CD4-positive, alpha-beta T cell treated with Interleukin-4 for 4 hours (primary cell): ENCODE measurements at regions not wholly inside any gene's neighbourhood (a gene's known extent, or its start where the extent isn't known, plus 50 kb on each side); places are given as distances from the start of the nearest gene placed in this dataset.
A peak's percentile ranks its signal among the peaks of the same experiment; 100 is the strongest.

ENCODE experiments used
- DNase-seq: peaks from one replicate; pipeline ENCODE4 v3.0.0-alpha.2; 2020

DNA sequence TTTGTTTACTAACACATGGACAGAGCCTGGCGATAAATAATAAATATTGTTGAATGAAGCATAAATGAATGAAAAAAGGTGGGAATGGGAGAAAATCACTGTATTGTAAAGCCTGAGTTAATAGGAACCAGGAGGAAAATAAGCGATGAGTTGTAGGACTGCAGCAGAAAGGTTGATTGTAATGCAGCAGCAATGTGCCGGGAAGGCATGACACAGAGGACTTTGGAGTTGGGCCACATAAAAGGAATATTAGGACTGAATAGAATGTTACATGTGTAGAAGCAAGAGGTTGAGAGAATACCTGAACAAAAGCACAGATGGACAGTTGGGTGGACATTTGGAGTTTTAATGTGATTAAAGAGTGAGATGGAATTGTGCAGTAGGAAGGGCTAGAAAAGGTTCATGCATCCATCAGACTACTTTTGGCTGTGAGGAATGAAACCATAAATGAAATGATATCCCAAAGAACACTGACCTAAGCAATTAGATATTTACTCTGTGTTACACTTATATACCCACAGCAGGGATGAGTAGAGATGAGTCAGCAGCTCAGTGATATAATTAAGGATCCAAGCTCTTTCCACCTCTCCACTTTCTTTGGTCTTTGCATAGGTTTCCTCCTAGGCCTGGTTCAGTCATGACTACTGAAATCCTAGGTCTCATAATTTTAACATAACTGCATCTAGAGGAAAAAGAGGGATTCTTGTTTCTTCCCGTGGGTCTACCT is 55.4 kb downstream of the CCER1 start:
- no peak for DNase-seq

DNA sequence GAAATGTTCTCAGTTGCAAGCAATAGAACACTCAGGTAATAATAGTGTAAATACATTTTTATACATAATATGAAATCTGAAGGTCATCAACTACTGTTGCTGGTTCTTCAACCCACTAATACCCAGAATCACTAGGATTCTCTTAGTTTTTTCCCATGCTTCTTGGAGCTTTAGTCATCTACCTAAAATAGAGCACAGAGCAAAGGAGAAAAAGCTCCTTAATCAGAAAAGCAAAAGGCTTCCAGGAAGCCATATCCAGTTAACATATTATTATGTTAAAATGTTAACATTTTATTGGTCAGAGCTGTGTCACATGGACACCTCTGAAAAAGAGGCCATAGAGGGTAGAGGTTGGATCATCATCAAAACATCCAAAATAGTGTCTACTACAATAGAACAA is 57.0 kb downstream of the CCER1 start:
- no peak for DNase-seq

DNA sequence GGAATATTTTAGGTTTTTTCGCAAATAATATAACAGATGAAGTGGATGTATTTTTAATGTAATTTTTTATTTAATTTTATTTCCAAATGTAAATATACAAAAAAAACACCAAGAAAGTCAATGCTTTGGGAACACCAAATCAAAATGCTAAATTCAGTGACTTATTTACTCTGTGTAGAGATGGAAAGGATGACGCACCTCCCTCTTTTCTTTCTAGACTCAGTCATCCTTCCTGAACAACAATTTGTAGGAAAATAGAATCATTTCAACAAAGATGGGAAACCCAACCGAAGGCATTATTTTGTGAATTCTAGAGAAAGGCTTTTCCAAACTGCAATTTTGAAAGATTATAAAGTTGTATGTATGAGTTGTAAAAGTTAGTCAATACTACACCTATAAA is 57.7 kb downstream of the CCER1 start:
- DNase-seq = no peak

DNA sequence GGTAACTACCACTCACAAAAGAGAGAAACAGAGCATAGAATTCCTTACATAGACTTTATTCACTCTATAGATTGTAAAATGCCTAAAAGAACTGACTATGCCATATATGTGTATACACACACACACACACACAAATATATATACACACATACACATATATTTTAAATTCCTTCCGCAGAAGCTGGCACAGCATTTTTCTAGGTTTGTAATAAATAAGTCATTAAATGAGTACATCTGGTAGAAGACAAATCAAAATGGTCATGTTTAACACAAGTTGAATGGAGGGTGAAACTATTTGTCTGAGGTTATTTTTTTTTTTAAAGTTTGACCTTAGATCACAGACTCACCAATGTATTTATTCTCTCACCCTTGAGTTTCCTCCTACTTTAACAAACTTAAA is 58.2 kb downstream of the CCER1 start:
- DNase-seq = no peak

DNA sequence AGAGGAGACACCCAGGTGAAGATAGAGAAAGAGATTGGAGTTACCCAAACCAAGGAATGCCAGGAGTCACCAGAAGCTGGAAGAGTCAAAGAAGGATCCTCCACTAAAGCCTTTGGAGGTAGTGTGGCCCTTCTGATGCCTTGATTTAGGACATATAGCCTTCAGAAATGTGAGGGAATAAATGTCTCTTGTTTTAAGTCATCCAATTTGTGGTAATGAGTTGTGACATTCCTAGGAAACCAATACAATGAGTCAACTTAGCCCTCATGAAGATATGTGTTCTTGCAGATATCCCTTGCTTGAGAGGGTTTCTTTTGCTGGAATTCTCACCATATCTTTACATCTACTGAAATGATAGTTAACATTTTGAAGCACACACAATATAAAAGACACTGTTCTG is 58.8 kb downstream of the CCER1 start:
- no peak for DNase-seq

DNA sequence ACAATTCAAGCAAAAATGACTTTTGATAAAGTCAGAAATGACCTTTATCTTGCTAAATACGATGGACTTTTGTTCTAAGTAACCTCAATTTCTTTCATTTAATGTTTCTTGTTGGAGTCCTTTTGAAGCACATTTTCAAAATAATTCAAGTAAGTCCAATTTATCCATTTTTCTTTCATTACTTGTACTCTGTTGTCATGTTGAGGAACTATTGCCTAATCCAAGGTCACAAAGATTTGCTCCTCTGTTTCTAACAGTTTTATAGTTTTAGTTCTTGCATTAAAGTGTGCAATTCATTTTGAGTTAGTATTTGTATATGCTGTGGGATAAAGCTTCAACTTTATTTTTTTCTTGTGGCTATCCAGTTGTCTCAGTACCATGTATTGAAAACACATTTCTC is 66.7 kb downstream of the CCER1 start:
- no peak for DNase-seq

DNA sequence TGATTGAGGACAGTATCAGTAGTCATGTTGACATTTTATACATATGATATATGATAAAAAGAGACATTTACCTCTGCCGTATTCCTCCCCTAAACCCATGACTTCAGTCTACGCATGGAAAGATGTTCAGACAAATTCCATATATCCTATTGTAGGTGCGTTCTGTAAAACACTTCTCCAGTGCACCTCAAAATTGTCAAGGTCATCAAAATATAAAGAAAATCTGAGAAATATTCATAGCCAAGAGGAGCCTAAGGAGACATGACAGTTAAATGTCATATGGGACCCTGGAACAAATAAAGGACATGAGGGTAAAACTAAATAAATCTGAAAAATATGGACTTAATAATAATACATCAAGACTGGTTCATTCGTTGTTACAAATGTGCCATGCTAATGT is 71.5 kb downstream of the CCER1 start:
- DNase-seq = no peak

DNA sequence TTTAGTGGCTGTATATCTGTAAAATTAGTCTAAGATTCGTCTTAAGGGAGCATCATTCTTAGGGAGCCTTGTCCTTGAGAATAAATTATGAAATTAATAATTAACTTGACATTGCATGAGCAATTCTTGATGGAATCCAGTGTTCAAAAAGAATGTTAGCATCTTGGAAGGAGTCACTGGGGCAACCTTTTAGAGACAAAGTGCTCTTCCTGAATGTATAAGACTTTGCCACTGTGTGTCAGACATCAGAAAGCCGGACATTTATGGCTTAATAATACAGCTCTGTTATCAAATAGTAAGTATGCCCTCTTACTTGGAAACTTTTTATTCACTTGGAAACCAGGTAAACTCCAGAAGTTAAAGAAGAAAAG is 83.3 kb downstream of the CCER1 start:
- DNase-seq = no peak

DNA sequence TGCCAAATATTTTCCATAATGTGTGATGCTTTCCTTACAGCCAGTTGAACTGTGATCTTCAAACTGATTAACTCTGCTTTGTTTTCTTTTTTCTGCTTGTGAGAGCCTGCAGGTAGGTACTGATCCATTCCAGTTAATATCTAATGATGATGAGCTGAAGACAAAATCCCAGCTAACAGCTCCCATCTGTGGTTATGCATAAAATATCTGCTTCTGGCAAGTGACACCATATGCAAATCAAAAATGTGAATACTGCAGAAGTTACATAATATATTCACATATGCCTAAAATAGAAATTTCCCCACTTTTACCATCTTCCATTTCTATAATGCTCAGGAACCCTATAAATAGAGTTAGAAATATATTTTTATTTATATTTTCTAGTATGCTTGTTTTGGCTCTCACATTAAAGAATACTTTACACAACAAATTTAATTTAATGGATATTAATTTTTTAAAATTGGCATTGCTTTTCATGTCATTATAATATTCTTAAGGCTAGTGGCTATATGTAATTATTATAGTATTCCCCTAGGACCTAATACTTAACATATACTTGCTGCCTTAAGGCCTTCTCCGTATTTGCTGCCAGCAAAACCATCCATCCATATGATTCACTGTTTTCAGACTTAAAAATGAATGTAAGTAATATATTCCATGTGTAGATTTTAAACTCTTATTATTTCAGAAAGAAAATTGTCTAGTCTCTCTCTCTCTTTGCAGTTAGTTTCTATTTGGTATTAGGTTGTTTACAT is 83.8 kb downstream of the CCER1 start:
- no peak for DNase-seq

DNA sequence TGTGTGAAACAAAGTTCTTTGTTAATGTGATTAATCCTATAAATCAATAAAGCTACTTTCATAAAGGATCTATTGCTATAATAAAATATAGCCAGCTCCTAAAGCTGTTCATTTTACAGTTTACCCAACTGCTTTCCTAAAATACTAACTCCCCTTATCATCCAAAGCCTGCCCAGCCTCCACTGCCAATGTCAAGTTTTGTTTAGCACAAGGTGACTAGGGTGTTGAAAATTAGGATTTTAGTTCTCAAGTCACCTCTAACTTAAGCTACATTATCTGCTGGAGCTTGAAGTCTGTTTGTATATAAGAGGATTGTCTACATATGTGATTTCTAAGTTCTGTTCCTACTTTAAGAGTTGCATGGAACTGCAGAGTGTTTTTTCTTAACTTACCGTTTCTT is 86.3 kb downstream of the CCER1 start:
- DNase-seq = no peak

DNA sequence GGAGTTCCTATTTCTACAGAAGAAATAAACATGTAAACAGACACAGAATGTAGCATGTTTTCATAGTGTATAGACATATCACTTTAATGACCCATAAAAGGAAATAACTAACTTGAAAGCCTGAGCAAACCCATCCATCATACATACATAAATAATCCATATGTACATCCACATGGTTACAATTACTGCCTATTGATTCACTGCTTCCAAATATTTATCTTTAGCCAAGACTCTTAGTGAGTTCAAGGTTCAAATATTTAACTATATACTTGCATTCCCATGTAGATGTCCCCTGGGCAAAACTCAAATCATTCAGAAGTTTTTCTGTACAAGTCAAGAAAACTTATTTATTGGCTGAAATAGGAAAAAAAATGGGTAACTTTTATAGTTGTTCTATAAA is 95.4 kb downstream of the CCER1 start:
- no peak for DNase-seq

DNA sequence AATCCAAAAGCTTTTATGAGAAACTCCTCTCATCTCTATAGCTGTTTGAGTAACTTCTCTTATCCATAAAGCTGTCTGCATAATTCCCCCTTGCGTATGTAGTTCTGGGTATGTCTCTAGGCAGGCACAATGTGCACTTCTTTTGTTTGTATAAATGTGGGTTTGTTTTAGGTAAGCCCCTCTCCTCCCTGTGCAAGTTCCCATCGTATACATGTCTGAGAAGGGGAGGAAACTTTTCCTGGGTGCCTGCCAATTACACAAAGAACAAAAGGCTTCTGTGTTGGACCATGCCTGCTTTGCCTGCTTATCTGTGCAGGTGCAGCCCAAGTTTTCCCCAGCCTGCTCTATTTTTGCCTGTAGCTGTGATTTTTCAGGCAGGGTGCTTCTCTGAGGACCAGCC is 96.7 kb downstream of the CCER1 start:
- DNase-seq = no peak

DNA sequence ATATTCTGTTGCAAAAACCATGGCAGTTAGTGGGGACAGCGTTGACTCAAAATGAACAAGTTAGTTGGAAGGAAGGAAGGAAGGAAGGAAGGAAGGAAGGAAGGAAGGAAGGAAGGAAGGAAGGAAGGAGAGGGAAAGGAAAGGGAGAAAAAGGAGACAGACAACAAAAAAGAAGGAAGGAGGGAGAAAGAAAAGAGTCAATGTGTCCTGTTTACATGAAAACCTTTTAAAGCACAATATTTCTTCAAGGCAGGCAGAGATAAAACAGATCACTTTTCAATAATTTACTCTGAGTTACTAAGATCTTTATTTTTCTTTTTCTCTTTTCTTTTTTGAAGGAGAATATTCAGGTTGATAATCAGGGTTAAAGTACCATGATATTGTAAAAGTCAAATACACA is 99.4 kb downstream of the CCER1 start:
- DNase-seq = no peak

DNA sequence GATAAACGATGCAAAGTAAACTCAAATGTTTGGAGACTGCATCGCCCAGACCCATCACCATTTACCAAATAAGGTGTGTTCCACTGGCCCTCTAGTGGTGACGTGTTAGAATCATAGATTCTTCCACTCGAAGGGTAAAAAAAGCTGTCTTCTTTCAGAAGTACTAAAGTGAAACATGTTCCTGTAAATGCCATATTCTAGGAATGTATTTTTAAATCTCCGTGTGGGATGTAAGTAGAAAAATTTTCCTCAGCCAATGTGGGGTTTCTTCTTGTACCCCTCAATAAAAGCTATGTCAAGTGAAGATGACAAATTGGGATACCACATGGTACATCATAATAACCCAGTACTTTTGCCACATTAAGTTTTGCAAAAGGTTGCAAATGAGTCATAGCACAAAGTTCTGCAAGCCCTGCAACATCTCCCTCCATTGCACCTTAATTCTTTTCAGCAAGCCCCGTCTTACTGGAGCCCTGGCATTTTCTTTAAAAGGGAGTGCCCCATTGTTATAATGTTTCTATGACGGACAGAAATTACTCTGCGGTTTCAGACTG is 100.8 kb downstream of the CCER1 start:
- peak; percentile 8 for DNase-seq

DNA sequence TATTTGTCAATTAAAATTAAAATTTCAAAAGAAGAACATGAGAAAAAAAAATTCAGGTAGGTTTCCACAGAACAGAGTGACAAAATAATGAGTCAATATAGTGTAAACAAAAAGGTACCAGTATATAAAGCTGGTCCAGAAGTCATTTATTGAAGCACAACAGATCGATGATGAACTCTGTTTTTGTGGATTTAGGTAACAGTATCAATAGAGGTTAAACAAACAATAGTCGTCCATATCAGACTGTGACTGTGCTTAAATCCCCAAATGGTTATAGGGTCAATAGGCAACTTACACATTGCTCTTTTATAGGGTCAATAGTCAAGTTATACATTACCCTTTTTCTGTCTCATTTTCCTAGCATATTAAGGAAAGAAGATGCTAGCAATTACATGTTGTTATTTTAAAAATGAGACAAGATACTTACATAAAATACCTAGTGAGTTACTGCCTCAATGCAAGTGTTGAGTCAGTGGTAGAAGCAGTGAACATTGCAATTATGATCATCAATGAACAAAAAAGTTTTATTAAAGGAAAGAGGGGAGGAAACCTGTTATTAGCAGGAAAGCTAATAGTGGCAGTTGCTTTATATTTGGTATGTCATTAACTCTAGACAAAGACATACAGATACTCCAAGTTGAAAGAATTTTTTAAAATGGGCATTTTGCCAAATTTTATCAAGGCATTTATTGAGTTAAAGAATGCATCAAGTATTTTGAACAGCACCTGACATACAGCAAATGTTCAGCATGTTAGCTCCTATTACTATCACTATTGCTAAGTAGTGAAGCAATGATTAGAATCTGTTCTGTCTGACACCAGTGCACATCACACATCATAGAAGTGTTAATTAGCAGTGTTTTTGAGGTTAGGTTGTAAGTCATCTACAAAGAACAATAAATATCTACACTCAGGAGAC is 102.9 kb downstream of the CCER1 start:
- DNase-seq = no peak

DNA sequence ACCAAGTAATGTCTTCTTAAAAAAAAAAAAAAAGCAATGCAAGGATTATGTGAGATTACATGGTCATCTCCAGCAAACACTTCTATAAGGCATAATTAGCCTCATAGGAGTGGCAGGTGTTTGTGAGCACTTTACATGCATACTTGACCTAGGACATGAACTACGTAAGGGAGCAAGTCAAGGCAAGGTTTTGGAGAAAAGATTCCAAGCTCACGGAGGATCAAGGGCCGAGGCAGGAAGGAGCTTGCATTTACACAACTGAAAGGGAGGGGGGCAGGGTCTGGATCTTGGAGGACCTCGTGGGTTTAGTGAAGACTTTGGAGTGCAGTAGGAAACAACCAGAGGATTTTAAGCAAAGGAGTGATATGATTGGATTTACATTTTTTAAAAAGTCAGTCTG is 112.5 kb downstream of the CCER1 start:
- no peak for DNase-seq

DNA sequence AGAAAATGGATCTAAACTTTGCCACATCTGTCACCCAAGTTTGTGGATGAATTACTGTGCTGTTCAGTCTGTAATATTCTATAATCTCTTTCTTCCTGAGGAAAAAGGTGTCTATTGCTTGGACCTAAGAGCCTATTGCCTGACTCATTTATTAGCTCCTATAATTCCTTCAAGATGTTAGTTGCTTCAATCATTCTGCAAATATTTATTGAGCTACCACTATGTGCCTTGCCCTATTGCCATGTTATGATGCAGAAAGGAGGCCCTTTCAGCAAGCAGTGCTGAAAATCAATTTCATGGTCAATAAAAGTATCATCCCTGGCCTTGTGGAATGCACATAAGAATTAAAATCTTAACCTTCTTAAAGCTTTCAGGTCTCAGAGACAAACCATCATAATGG is 113.6 kb downstream of the CCER1 start:
- no peak for DNase-seq

DNA sequence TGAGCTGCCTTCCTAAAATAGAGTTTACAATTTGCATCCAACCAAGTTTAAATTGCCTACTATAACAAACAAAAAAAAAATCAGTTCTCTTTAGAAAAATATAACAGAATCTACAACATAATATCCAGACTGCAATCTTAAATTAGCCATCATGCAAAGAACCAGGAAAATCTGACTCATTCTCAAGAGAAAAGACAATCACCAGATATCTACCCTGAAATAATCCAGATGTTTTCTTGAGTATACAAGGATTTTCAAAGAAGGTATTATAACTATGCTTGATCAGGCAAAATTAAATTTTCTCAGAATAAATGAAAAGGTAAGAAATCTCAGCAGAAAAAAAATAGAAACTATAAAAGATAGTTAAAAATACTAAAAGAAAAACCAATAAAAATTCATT is 115.6 kb downstream of the CCER1 start:
- DNase-seq = no peak

DNA sequence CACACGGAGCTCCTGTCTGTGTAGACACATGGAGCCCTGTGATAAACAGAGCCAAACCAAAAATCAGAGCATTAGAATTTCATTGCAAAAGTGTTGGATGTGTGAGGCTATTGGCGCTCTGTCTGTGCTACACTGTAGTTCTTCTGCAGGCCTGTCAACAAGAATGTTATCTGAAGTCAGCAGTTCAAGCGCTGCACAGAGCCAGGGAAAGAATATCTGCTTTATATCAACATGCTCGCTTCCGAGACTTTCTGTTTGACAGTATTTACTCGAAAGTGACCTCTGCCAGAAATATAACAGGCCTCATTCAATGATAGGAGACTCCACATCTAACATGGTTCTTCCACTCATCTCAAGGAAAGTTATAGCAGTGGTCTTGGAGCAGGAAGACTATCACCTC is 118.3 kb downstream of the CCER1 start:
- DNase-seq = no peak

DNA sequence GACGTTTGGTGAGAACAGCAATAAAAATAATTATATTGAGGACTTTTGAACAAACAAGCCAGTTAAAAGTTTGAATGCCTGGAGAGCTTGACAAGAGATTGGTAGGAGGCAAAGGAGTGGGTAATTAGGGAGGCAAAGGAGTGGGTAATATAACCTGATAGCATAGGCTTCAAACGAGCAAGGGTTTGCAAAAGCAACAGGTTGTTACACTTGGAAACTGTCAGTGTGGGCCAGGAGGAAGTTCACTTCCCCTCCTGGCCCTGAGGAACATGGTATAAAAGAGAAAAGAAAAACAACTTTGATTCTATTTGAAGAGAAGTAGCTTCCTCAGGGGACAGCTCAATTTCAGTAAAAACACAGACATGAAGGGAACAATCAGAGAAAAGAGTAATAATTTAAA is 121.7 kb downstream of the CCER1 start:
- DNase-seq = no peak

DNA sequence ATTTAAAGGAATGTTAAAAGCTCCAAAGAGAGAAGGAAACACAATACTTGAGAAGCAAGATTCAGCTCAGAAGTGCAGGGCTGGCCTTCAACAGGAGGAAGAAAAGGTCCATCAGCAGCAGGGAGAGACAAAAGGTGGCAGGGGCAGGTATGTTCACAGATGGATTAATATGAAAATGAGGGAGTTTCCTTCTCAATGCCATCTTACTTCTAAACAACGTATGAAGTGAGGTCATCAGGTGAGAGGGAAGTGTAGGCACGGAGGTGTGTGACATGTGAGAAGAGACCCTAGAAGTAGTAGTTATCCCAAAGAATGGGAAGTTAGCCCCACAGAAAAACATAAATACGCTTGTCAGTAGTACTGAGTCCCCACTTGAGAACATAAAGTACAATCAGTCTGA is 122.5 kb downstream of the CCER1 start:
- no peak for DNase-seq

DNA sequence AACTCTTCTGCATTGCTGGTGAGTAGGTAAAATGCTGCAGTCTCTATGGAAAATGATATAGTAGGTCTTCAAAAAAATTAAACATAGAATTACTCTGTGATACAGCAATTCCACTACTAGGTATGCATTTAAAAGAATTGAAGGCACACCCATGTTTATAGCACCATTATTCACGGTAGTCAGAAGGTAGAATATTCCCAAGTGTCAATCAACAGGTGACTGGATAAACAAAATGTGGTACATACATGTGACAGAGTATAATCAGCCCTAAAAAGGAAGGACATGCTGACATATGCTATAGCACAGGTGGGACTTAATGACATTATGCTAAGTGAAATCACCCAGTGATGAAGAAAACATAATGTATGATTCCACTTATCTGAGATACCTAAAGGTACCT is 123.3 kb downstream of the CCER1 start:
- DNase-seq = no peak

DNA sequence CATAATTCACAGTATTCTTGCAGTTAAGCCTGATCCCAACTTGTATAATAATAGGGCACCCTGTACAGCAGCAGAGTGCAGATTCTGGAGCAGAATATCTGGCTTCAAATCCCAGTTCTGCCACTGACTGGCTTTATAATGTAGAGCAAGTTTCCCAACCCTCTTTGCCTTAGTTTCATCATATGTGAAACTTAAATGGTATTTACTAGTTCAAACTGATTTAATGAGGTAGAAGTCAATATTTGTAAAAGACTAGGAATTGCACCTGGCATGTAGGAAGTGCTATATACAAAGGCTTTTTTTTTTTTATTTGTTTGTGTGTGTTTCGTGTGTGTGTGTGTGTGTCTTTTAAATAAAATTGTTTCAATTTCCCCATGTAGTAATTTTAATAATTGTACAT is 125.9 kb downstream of the CCER1 start:
- DNase-seq = no peak

DNA sequence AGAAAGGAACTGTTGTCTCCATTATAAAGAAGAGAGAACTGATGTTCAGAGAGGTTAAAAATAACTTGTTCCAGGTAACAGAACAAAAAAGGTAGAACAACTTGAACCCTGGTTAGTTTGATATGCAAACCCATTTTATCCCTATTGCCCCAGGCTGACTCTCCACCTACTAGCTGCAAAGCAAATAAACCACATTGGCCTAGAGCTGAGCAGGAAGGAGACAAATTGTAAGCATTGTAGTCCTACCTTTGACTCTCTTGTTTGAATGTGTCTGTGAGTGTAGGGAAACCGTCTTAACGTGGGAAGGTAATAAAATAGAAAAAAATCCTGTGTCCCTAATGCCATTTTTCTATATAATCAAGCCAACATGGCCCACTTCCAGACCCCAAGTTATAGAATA is 126.4 kb downstream of the CCER1 start:
- DNase-seq = no peak
